DOHH2 (cell line): ENCODE measurements at regions not wholly inside any gene's neighbourhood (a gene's known extent, or its start where the extent isn't known, plus 50 kb on each side); places are given as distances from the start of the nearest gene placed in this dataset.

Experiments
- CTCF ChIP-seq: fragments of 200-600 bp; sonication (generic); IDR thresholded peaks from one replicate; pipeline ENCODE4 v1.5.1; 2014; ENCODE audit warnings: antibody characterized with exemption, mild to moderate bottlenecking, low read depth, low read length; ENCODE audit not compliant: poor library complexity, severe bottlenecking
- EZH2phosphoT487 ChIP-seq: fragments of 200-600 bp; sonication (generic); IDR thresholded peaks from 2 replicates; pipeline ENCODE4 v1.6.1; 2017; ENCODE audit warnings: borderline replicate concordance, mild to moderate bottlenecking, antibody characterized with exemption, low read length, moderate library complexity, mixed read lengths

- TF ChIP-seq CTCF (no peak), EZH2phosphoT487 (no peak)
These were observed 55.1 kb upstream of the NBEA start for GRCh38 chr13:34886987-34887386.
